Fibroblast of skin of right quadriceps (primary cell): ENCODE measurements at regions not wholly inside any gene's neighbourhood (a gene's known extent, or its start where the extent isn't known, plus 50 kb on each side); places are given as distances from the start of the nearest gene placed in this dataset.
"Not testable (repeated sequence)": the region's sequence is repeated elsewhere in the genome, so short reads cannot be mapped to it uniquely, and the experiment has no call there.

Experiments
- DNase-seq: peaks from one replicate; pipeline ENCODE4 v3.0.0-alpha.2; 2013

DNA sequence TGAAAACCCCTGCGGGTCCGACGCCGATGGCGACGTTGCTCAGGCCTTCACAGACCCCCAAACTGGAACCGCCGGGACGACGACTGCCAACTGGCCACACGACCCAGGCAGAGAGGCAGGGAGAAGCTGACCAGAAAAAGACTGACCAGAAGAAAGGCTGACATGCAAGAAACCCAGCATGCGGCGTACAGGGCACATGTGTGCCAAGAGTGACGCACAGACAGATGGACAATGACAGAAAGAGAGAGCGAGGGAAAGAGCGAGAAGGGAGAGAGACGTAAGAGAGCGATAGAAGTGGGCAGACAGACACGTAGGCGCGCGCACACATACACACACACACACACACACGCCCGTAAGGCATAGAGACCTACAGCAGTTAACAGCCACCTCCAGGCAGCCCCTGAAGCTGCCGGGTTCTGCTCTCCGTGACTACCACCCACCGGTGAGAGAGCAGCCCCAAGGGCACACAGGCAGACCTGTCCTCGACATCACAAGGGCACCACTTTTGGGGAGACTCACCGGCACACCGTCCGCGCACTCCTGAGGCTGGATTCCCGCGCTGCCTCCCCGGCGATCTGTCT lies 67.2 kb upstream of the ZNF527 start:
- no peak for DNase-seq

DNA sequence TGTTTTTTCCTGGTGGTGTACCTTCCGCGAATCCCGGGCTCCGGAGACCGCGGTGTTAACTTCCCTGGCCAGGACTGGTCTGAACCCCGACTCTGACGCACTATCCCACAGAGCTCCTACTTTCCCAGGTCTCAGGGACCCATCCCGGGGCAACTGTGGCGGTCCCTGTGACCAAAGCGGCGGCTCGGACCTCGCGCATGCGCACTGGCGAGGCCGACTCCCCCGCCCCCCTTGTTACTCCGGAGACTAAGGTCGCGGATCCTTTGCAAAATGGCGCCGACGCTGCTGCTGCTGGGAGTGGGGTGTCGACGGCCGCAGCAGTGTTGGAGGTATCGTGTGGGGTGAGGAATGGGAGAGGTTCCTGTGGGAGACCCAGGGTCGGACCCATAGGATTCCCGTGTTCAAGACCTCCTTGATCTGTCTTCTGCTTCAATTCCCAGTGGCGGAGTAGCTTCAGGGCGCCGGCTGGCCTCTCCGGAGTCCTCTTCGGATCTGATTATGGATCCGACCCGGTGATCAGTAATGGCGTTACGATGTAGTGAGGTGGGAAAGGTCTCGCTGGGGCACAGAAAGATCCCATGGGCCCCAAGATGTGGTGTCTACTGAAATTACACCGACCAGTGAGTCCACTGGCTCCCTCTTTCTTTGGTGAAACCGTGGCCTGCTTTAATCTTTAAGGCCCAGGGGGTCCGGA lies 66.6 kb upstream of the ZNF527 start:
- peak; percentile 9 for DNase-seq

DNA sequence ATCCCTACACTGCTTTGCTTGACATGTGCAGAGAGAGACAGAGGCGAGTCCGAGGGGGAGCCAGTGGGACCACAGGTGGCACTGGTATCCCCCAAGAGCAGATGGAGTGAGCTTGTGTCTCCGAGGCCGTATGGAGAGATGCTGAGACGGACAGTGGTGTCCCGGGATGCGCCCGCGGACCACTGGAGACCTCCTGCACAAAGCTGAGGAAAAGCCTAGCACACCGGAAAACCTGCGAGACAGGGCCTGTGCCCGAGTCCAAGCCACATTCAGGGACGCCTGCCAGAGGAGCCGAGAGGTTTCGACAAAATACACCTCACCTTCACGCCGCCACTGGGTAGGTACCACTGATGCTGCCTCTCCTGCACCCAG lies 66.0 kb upstream of the ZNF527 start:
- DNase-seq: no peak

DNA sequence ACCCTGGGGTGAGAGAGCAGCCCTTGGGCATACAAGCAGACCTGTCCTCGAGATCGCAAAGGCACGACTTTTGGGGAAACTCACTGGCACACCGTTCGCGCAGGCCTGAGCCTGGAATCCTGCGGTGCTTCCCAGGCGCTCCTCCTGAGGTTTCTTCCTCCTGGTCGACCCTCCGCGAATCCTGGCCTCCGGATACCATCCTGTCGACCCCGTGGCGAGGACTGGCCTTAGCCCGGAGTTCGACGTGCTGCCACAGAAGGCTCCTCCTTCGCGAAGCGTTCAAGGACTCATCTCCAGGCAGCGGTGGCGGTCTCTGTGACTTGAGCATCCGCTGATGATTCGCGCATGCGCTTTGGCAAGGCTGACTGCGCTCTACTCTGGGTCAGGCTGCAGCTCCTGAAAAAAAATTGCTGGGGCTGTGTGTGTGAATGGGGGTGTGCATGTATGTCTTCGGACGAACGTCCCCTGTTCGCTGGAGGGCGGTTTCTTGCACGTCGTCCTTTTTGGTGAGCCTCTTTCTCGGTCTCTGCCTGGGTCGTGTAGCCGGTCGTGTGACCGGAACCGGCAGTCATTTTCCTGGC lies 64.4 kb upstream of the ZNF527 start:
- no peak for DNase-seq

DNA sequence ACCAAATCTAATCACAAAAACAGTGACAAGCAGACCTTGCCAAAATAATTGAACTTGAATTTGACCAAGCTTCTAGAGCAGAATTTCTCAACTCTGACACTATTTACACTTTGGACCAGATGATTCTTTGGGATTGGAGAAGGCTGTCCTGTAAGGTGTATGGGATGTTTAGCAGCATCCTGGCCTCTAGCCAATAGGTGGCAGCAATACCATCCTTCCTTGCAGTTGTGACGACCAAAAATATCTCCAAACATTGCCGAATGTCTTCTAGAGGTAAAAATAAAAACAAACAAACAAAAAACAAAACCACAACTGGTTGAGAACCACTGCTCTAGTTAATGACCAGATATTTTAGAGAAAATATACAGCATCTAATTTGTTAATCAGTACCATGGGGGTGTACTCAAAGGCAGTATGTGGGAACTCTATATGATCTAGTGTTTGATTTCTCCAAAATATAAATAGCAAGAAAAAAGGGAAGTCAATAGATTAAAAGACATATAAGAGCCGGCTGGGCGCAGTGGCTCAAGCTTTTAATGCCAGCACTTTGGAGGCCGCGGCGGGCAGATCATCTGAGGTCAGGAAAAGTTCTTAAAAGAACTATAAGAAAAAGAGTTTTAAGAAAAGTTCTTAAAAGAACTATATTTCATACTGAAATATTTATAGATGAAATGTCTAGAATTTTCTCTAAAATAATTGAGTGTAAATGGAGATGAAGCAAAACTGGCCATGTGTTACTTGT lies 60.9 kb upstream of the ZNF527 start:
- DNase-seq: no peak

DNA sequence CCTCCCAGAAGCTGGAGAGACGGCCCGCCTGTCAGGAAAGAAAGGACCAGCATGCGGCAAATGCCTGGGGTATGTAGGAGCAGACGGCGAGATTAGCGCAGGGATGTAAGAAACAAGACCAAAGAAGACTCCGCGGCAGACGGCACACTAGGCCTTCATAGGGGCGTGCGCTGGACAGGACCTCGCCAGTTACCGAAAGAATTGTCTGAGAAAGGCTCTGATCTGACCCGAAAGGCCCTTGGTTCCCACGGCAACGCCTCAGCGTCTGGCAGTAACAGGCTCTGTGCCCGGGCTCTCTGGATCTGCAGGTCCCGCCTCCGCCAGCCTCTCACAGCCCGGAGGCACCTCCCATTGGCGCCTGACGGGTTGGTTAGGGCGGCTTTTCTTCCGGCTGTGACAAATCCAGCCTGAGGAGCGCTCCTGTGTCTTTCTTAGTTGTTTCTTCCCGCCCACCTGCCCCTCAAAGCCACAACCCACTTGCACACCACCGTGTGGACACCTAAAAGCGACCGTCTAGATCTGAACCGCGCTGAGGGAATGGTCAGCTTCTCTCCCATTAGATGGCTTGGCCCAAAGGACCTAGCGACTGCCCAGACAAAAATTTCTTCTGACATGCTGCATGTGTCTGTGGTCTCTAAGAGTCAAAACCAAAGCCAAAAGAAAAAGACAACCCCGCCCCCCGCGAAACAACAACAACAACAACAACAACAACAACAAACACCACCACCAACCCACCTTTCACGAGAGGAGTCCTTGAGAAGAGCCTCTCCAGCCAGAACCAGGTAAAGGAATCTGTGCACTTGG lies 58.2 kb upstream of the ZNF527 start:
- DNase-seq: peak; percentile 13

DNA sequence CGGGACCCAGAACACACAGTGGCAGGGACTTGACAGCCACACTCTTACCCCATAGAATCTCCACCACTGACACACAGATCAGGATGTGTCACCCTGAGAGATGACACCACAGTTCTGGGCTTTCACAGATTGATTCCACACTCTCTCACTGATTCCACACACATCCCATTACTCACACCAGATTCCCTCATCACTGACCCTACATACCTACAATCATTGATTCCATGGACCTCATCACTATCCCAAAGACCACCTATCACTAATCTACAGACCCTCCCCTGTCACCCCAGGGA lies 57.6 kb upstream of the ZNF527 start:
- DNase-seq: no peak

DNA sequence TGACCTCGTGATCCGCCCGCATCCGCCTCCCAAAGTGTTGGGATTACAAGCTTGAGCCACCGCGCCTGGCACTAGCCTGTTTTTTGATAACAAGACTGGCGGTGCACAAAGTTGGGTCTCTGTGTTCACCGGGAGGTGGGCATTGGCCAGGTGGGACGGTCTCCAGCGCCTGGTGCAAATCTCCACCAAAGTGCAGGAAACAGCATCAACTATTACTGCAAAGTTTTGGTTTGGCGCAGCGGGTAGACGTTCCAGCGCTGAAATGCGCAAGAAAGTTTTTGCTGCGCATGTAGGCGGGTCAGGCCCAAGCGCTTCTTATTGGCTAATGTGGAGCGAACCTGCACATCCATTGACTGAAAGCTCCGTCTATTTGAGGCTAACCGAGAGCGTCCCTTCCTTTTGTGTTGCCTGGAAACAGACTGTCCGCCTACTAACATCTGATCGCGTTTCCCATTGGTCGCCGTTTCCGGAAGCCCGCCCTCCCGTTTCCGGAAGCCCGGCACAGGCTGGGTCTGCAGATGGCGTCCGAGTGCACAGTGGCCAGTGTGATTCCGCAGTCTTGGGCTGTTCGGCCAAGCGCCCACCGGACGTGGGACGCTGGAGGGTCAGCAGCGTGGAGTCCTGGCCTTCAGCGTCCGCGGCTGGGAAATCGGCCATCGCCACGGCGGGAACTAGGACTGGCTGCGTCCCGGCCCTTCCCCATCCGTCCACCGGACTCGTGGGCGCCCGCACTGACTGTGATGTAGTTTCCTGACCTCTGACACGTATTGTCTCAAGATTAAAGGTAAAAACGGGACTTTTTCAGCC lies 53.3 kb upstream of the ZNF527 start:
- peak; percentile 98 for DNase-seq

DNA sequence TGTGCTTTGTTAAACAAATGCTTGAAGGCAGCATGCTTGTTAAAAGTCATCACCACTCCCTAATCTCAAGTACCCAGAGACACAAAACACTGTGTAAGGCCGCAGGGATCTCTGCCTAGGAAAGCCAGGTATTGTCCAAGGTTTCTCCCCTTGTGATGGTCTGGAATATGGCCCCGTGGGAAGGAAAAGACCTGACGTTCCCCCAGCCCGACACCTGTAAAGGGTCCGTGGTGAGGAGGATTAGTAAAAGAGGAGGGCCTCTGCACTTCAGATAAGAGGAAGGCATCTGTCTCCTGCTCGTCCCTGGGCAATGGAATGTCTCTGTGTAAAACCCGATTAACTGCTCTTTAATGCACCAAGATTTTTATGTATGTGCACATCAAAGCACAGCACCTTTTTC lies 49.9 kb upstream of the ZNF527 start:
- not testable (repeated sequence) for DNase-seq
